C4-2B (cell line): ENCODE measurements at regions not wholly inside any gene's neighbourhood (a gene's known extent, or its start where the extent isn't known, plus 50 kb on each side); places are given as distances from the start of the nearest gene placed in this dataset.
A peak's percentile ranks its signal among the peaks of the same experiment; 100 is the strongest.

Source experiments
- H3K27ac ChIP-seq: fragments of 450-650 bp; 2 replicates; pipeline ENCODE4 v1.5.1; 2017
- ZFX ChIP-seq: fragments of 450-650 bp; IDR thresholded peaks from 2 replicates; pipeline ENCODE4 v1.6.1; 2017
- TF ChIP-seq, protein P1 (sequence below): fragments of 450-650 bp; conservative IDR thresholded peaks from 2 replicates; pipeline ENCODE4 v1.5.1; 2017; ENCODE audit warnings: mild to moderate bottlenecking

DNA sequence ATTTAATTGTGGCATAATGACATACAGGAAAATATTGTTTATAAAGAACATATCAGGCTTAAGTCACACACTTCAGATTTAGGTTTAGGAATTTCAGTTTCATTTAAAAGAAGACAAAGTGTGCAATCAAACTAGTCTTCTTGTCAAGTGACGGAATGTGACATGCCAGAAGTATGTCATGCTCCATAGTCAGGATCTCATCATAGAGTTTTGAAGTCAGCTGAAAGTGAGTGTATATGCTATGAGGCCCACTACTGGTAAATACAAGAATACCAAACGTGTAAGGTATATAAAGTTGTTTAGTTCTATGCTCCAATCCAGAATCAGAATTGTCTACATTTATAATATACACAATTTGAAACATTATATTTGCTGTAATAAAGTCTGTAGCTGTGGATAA, 988.4 kb downstream of the TBL1XR1 start:
- H3K27ac ChIP-seq: no peak overlapping the region
- TF ChIP-seq ZFX: no peak
- TF ChIP-seq, protein P1, sequence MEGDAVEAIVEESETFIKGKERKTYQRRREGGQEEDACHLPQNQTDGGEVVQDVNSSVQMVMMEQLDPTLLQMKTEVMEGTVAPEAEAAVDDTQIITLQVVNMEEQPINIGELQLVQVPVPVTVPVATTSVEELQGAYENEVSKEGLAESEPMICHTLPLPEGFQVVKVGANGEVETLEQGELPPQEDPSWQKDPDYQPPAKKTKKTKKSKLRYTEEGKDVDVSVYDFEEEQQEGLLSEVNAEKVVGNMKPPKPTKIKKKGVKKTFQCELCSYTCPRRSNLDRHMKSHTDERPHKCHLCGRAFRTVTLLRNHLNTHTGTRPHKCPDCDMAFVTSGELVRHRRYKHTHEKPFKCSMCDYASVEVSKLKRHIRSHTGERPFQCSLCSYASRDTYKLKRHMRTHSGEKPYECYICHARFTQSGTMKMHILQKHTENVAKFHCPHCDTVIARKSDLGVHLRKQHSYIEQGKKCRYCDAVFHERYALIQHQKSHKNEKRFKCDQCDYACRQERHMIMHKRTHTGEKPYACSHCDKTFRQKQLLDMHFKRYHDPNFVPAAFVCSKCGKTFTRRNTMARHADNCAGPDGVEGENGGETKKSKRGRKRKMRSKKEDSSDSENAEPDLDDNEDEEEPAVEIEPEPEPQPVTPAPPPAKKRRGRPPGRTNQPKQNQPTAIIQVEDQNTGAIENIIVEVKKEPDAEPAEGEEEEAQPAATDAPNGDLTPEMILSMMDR: peak; percentile 24; the same call in 1 of the 2 replicates

DNA sequence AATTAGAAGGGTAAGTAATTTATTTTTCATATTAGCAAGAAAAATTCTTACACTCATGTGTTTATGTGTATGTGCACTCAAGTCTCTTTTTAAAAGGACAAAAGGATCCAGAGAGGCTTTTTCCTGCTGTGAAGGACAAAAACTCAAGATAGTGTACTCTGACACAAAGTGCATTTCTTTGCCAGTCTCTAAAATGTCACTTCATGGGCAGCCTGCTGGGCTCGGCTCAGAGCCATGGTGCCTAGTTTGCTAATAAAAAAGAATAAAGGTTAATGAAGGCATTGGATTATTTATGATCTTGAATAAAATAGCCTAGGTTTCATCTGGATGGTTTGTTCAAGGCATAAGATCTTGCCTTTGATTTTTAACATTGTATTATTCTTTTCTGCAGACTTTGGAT, 989.0 kb downstream of the TBL1XR1 start:
- no peak overlapping the region for H3K27ac ChIP-seq
- TF ChIP-seq, protein P1: no peak
- no peak for TF ChIP-seq ZFX

DNA sequence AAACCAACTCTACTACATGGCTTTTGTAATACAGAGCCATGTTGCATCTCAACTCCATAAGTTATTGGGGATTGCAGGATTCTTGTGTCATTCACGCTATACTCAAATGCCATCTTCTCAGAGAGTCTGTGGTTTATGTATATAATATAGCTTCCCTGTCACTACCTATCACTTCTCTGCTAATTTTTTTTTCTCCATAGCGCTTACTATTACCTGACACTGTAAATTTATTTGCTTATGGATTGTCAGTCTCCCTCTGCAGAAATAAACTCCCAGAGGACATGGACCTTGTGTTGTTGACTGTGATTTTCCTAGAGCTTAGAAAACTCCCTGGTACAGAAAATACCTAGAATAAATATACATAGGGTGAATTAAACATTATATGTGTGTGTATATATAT, 990.5 kb downstream of the TBL1XR1 start:
- TF ChIP-seq, protein P1: no peak
- no peak for TF ChIP-seq ZFX

DNA sequence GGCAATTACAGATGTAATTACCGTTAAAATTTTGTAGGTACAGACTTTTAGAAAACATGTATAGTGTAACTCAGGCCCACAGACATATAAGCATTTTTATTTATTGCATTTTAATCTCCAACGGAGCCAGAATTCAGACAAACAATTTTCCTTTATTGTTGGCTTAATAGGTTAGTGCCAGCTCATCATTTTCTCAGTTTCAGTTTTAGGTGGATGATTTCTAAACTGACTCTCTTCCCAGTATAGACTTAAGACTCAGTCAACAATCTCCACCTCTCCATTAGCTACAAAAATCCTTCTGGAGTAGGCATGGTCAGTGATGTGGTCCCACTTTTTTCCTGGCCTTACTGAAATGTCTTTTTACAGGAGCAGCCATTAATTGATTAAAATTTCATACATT, 994.6 kb downstream of the TBL1XR1 start:
- H3K27ac ChIP-seq: no peak overlapping the region

More for the DNA sequence above, 990.5 kb downstream of the TBL1XR1 start:
- no peak overlapping the region for H3K27ac ChIP-seq

DNA sequence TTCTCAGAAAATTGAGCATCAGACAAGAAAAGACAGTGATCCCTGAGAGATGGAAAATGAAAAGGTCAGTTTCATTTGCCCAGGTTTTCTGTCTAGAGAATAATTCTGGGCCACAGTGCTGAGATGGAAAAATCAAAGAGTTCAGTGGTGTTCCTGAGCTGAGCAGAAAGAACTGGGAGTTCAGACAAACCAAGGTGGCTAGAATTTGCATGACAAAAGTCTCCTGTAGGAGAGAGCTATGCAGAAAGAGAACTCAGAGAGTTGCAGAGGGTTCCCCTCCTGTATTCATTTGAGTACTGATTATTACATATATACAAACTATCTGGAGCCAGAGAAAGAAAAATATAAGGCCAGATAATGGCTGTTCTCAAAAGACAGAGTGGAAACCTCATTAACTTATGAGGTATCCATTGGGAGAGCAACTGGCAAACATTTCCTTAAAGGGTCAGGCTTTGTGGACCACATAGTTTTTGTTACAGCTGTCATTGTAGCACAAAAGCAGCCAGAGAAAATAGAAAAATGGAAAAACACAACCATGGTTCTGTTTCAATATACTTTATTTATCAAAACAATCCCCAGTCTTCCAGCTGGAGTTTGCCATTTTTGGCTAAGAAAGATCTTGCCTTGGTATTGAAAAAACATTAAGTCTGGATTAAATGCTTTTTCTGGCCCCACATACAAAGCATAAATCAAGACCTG, 1004.1 kb downstream of the TBL1XR1 start:
- H3K27ac ChIP-seq: no peak overlapping the region
- TF ChIP-seq ZFX: no peak
- TF ChIP-seq, protein P1: no peak

More for the DNA sequence above, 994.6 kb downstream of the TBL1XR1 start:
- TF ChIP-seq, protein P1: no peak
- no peak for TF ChIP-seq ZFX

DNA sequence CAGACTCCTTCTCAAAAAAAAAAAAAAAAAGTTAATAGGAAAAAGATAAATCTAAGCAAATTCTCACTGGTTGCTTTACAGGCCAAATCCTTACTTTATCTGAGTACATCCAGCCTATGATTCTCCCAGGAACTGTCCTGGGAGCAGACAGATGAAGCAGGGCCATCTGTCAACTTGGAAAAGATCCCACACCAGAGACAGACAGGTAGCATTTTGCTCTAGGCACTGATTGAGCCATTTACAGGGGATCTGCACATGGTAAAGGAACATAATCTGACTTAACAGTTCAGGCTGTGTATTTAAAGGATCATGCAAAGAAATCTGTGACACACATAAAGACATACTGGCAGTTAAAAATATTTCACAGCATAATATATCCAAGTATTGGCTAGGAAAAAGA, 1006.5 kb downstream of the TBL1XR1 start:
- TF ChIP-seq ZFX: no peak
- TF ChIP-seq, protein P1: no peak
- H3K27ac ChIP-seq: no peak overlapping the region

DNA sequence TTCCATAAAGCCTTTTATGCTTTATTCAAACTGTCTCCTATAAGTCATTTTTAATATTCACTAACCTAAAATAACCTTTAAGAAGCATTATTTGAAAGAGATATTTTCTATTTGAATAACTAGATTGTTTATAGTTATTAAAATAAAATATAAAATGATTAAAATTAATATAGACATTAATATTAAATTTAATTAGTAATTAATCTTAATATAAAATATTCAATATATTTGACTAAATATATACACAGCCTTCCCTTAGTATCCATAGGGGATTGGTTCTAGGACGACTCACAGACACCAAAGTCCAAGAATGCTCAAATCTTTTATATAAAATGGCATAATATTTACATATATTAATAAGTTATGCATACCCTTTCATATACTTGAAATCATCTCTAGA, 1014.1 kb downstream of the TBL1XR1 start:
- no peak for TF ChIP-seq ZFX
- TF ChIP-seq, protein P1: no peak
- H3K27ac ChIP-seq: no peak overlapping the region
